Caco-2 (cell line): ENCODE measurements at regions not wholly inside any gene's neighbourhood (a gene's known extent, or its start where the extent isn't known, plus 50 kb on each side); places are given as distances from the start of the nearest gene placed in this dataset.

Source experiments
- BruUV-seq: library from RNA; stranded (reverse); fragments of 400-500 nt; replicated peaks from 2 replicates; lab custom pipeline; 2021; lab: Mats Ljungman, UMichigan
- CTCF ChIA-PET: fragments of 300-600 bp; sonication (Branson Sonifier 250); formaldehyde crosslinking; loops from one replicate; lab custom pipeline; 2022; ENCODE audit warnings: antibody characterized with exemption; lab: Charles Lee
- POLR2A ChIA-PET: fragments of 300-600 bp; sonication (Branson Sonifier 250); formaldehyde crosslinking; loops from one replicate; lab custom pipeline; 2022; ENCODE audit warnings: antibody characterized with exemption; lab: Charles Lee
- DNase-seq, 2 experiments: peaks; one replicate each; pipeline versions ENCODE4 v3.0.0 to v3.0.0-alpha.2; 2020 to 2022
- H3K27me3 ChIP-seq: replicated peaks from 2 replicates; pipeline ENCODE4 v1.6.0; 2011; ENCODE audit warnings: low read length; ENCODE audit not compliant: control insufficient read depth, insufficient read depth
- H3K36me3 ChIP-seq: 2 replicates; pipeline ENCODE4 v1.5.1; 2011; ENCODE audit warnings: low read length; ENCODE audit not compliant: control insufficient read depth, insufficient read depth
- H3K4me1 ChIP-seq: fragments of 250-450 bp; sonication (Bioruptor Pico); 2 replicates; pipeline ENCODE4 v1.5.1; 2020; ENCODE audit warnings: mild to moderate bottlenecking
- H3K4me3 ChIP-seq: 2 replicates; pipeline ENCODE4 v1.5.1; 2011; ENCODE audit warnings: low read depth, mild to moderate bottlenecking, control low read depth, low read length
- H3K9me3 ChIP-seq: fragments of 250-450 bp; sonication (Bioruptor Pico); 2 replicates; pipeline ENCODE4 v1.5.1; 2020; ENCODE audit warnings: mild to moderate bottlenecking, moderate library complexity
- H3K27ac Mint-ChIP-seq: one replicate; pipeline ENCODE4 v1.8.0; 2022; ENCODE audit warnings: mixed read lengths; ENCODE audit not compliant: unreplicated experiment
- H3K27me3 Mint-ChIP-seq: one replicate; pipeline ENCODE4 v1.8.0; 2022; ENCODE audit warnings: mixed read lengths; ENCODE audit not compliant: insufficient read depth, unreplicated experiment
- H3K36me3 Mint-ChIP-seq: one replicate; pipeline ENCODE4 v1.8.0; 2022; ENCODE audit warnings: mild to moderate bottlenecking, mixed read lengths; ENCODE audit not compliant: insufficient read depth, unreplicated experiment
- H3K4me1 Mint-ChIP-seq: one replicate; pipeline ENCODE4 v1.8.0; 2022; ENCODE audit warnings: low read depth, mixed read lengths; ENCODE audit not compliant: unreplicated experiment
- H3K4me3 Mint-ChIP-seq: one replicate; pipeline ENCODE4 v1.8.0; 2022; ENCODE audit warnings: mild to moderate bottlenecking, moderate library complexity, mixed read lengths; ENCODE audit not compliant: unreplicated experiment
- H3K9me3 Mint-ChIP-seq: one replicate; pipeline ENCODE4 v1.8.0; 2022; ENCODE audit warnings: mixed read lengths; ENCODE audit not compliant: unreplicated experiment
- CTCF ChIP-seq, 2 experiments: fragments of 200-600 bp in 1 of 2; IDR thresholded peaks; 1 replicate in 1 of 2; 2 replicates in 1 of 2; pipeline versions ENCODE4 v1.5.1 to v1.8.0; 2011 to 2022; ENCODE audit warnings: antibody characterized with exemption in 1 of 2, control low read depth in 1 of 2, inconsistent platforms in 1 of 2, low read depth in 1 of 2, low read length in 1 of 2, mild to moderate bottlenecking in 1 of 2, moderate library complexity in 1 of 2; ENCODE audit not compliant: insufficient read depth in 1 of 2, severe bottlenecking in 1 of 2, unreplicated experiment in 1 of 2
- intact Hi-C: fragments of 100-400 bp; cut with micrococcal nuclease; formaldehyde crosslinking; loops from one replicate; pipeline ENCODE4 v1.10.0; 2022; ENCODE audit not compliant: unreplicated experiment

GRCh38 chr1:98103617-98104285 is 182.9 kb upstream of the DPYD start:
- Histone ChIP-seq H3K4me3 (no peak overlapping the region), H3K4me1 (peaks cover 5% of the 10 kb centered on the region; the same call in 1 of the 2 replicates), H3K9me3 (peaks cover 6% of the 10 kb centered on the region; the same call in 1 of the 2 replicates), H3K27me3 (no peaks in the 10 kb centered on the region), H3K36me3 (no peaks in the 10 kb centered on the region)
- no TSS peak for BruUV-seq
- TF ChIP-seq CTCF (IDR thresholded peaks at IDR 0.05; ENCODE audit: insufficient read depth in 1 of 2, low read depth in 1 of 2, low read length in 1 of 2, severe bottlenecking in 1 of 2, unreplicated experiment in 1 of 2), result no peak
- H3K27ac Mint-ChIP-seq, result no peak overlapping the region
- POLR2A ChIA-PET, result no interaction called here
- H3K27me3 Mint-ChIP-seq, result no peaks in the 10 kb centered on the region
- H3K36me3 Mint-ChIP-seq, result peaks cover 9% of the 10 kb centered on the region
- CTCF ChIA-PET, result no interaction called here
- intact Hi-C loops, result no loop called here
- peaks cover 30% of the 10 kb centered on the region for H3K9me3 Mint-ChIP-seq
- H3K4me3 Mint-ChIP-seq, result no peak overlapping the region
- peak in 1 of 2 experiments; percentile 1 for DNase-seq
- peaks cover 7% of the 10 kb centered on the region for H3K4me1 Mint-ChIP-seq

GRCh38 chr1:98102345-98103030 is 181.7 kb upstream of the DPYD start:
- Histone ChIP-seq H3K4me3 (no peak overlapping the region), H3K27me3 (no peaks in the 10 kb centered on the region), H3K36me3 (no peaks in the 10 kb centered on the region), H3K9me3 (peaks cover 5% of the 10 kb centered on the region; the same call in 1 of the 2 replicates), H3K4me1 (peaks cover 5% of the 10 kb centered on the region; the same call in 1 of the 2 replicates)
- no peak for DNase-seq
- H3K4me3 Mint-ChIP-seq, result no peak overlapping the region
- H3K4me1 Mint-ChIP-seq, result peaks cover 7% of the 10 kb centered on the region
- ChIA-PET POLR2A (no interaction called here), CTCF (no interaction called here)
- H3K9me3 Mint-ChIP-seq, result peaks cover 17% of the 10 kb centered on the region
- TF ChIP-seq CTCF (IDR thresholded peaks at IDR 0.05; ENCODE audit: insufficient read depth in 1 of 2, low read depth in 1 of 2, low read length in 1 of 2, severe bottlenecking in 1 of 2, unreplicated experiment in 1 of 2), result no peak
- no TSS peak for BruUV-seq
- intact Hi-C loops, result no loop called here
- no peaks in the 10 kb centered on the region for H3K27me3 Mint-ChIP-seq
- H3K27ac Mint-ChIP-seq, result no peak overlapping the region
- peaks cover 5% of the 10 kb centered on the region for H3K36me3 Mint-ChIP-seq

DNA sequence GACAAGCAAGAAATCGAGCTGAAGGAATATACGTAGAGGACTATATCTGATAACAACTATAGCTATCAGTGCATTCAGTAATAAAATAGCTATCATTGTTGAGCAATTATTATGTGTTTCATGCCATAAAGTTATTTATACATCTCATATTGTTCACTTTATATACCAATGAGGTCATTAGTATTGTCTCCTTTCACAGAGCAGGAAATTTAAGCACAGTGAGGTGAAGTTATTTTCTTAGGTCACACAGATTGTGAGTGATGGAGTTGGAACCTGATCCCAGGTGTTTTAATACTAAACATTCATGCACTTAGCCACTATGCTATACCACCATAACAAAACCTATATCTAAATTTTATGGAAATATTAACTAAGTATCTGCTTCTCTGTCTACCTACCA is 180.5 kb upstream of the DPYD start:
- no peak overlapping the region for H3K27ac Mint-ChIP-seq
- DNase-seq, result no peak
- no peak for TF ChIP-seq CTCF (IDR thresholded peaks at IDR 0.05; ENCODE audit: insufficient read depth in 1 of 2, low read depth in 1 of 2, low read length in 1 of 2, severe bottlenecking in 1 of 2, unreplicated experiment in 1 of 2)
- H3K9me3 Mint-ChIP-seq, result peaks cover 9% of the 10 kb centered on the region
- Histone ChIP-seq H3K27me3 (no peaks in the 10 kb centered on the region), H3K4me3 (no peak overlapping the region), H3K36me3 (no peaks in the 10 kb centered on the region), H3K4me1 (peaks cover 5% of the 10 kb centered on the region; the same call in 1 of the 2 replicates), H3K9me3 (no peaks in the 10 kb centered on the region)
- H3K4me3 Mint-ChIP-seq, result no peak overlapping the region
- CTCF ChIA-PET, result no interaction called here
- no TSS peak for BruUV-seq
- no peaks in the 10 kb centered on the region for H3K36me3 Mint-ChIP-seq
- intact Hi-C loops, result no loop called here
- no peaks in the 10 kb centered on the region for H3K27me3 Mint-ChIP-seq
- POLR2A ChIA-PET, result no interaction called here
- H3K4me1 Mint-ChIP-seq, result peaks cover 7% of the 10 kb centered on the region
